ENCODE measurements at regions not wholly inside any gene's neighbourhood (a gene's known extent, or its start where the extent isn't known, plus 50 kb on each side); places are given as distances from the start of the nearest gene placed in this dataset.

- Histone ChIP-seq H4K12ac (ENCODE audit: low read depth, low read length) (no peak overlapping the region), H3K36me3 (ENCODE audit: control insufficient read depth in 1 of 2, insufficient read depth in 2 of 2, low read length in 2 of 2) (no peaks in the 10 kb centered on the region), H2BK12ac (ENCODE audit: low read length) (peak overlapping the region; percentile 59), H3K4me1 (ENCODE audit: control insufficient read depth in 1 of 2, insufficient read depth in 2 of 2, low read length in 2 of 2) (peaks cover 14 to 17% of the 10 kb centered on the region in 2 experiments), H3K9me3 (ENCODE audit: insufficient read depth, low read depth, low read length) (no peaks in the 10 kb centered on the region), H2AK5ac (ENCODE audit: low read length) (no peak overlapping the region), H3K18ac (ENCODE audit: low read length) (no peak overlapping the region), H4K91ac (ENCODE audit: low read depth, low read length) (no peak overlapping the region), H2BK120ac (ENCODE audit: insufficient read depth, low read length, poor library complexity) (no peak overlapping the region), H3K14ac (ENCODE audit: low read length) (no peak overlapping the region), H4K8ac (ENCODE audit: low read depth, low read length) (no peak overlapping the region), H3K27ac (ENCODE audit: low read depth, low read length) (no peak overlapping the region), H3K79me2 (ENCODE audit: control insufficient read depth, insufficient read depth, low read length, poor library complexity) (peaks cover 1% of the 10 kb centered on the region), H3K23ac (ENCODE audit: low read length) (no peak overlapping the region), H3K4me2 (ENCODE audit: low read length) (no peak overlapping the region), H3K27me3 (ENCODE audit: insufficient read depth, low read length) (no peaks in the 10 kb centered on the region), H2AFZ (ENCODE audit: insufficient read depth, low read length, poor library complexity) (no peak overlapping the region), H3K9ac (ENCODE audit: low read length) (no peak overlapping the region), H2BK5ac (ENCODE audit: low read depth, low read length, poor library complexity) (no peak overlapping the region), H3K4ac (ENCODE audit: low read depth, low read length) (no peak overlapping the region), H3K79me1 (ENCODE audit: low read length) (peaks cover 14% of the 10 kb centered on the region), H3K4me3 (ENCODE audit: low read depth, low read length) (no peak overlapping the region)
- no CpG with 5 or more reads among the region's 9 CpGs for WGBS (ENCODE audit: extremely low coverage, insufficient coverage, insufficient read length)
- DNase-seq: no peak
Observed at GRCh38 chr7:46218461-46219200, 297.6 kb upstream of the IGFBP3 start.

- WGBS (ENCODE audit: extremely low coverage, insufficient coverage, insufficient read length): no CpG with 5 or more reads among the region's 15 CpGs
- H3K4me3 ChIP-seq (ENCODE audit: low read depth, low read length): no peak overlapping the region
- H2AK5ac ChIP-seq (ENCODE audit: low read length): no peak overlapping the region
- H3K27ac ChIP-seq (ENCODE audit: low read depth, low read length): no peak overlapping the region
- no peak overlapping the region for H2AFZ ChIP-seq (ENCODE audit: insufficient read depth, low read length, poor library complexity)
- H4K91ac ChIP-seq (ENCODE audit: low read depth, low read length): peak overlapping the region; percentile 46
- H2BK120ac ChIP-seq (ENCODE audit: insufficient read depth, low read length, poor library complexity): no peak overlapping the region
- no peak overlapping the region for H3K4ac ChIP-seq (ENCODE audit: low read depth, low read length)
- no peak overlapping the region for H3K4me2 ChIP-seq (ENCODE audit: low read length)
- H3K4me1 ChIP-seq (ENCODE audit: control insufficient read depth in 1 of 2, insufficient read depth in 2 of 2, low read length in 2 of 2): peaks cover 14 to 17% of the 10 kb centered on the region in 2 experiments
- H3K36me3 ChIP-seq (ENCODE audit: control insufficient read depth in 1 of 2, insufficient read depth in 2 of 2, low read length in 2 of 2): no peaks in the 10 kb centered on the region
- peak overlapping the region; percentile 5 for H2BK5ac ChIP-seq (ENCODE audit: low read depth, low read length, poor library complexity)
- no peak overlapping the region for H4K12ac ChIP-seq (ENCODE audit: low read depth, low read length)
- peak overlapping the region; percentile 13 for H2BK12ac ChIP-seq (ENCODE audit: low read length)
- peaks cover 1% of the 10 kb centered on the region for H3K79me2 ChIP-seq (ENCODE audit: control insufficient read depth, insufficient read depth, low read length, poor library complexity)
- H3K27me3 ChIP-seq (ENCODE audit: insufficient read depth, low read length): no peaks in the 10 kb centered on the region
- no peaks in the 10 kb centered on the region for H3K9me3 ChIP-seq (ENCODE audit: insufficient read depth, low read depth, low read length)
- H3K79me1 ChIP-seq (ENCODE audit: low read length): peaks cover 15% of the 10 kb centered on the region
- H3K9ac ChIP-seq (ENCODE audit: low read length): no peak overlapping the region
- H3K23ac ChIP-seq (ENCODE audit: low read length): no peak overlapping the region
- DNase-seq: peak; percentile 34 to 48
- H3K18ac ChIP-seq (ENCODE audit: low read length): no peak overlapping the region
- no peak overlapping the region for H4K8ac ChIP-seq (ENCODE audit: low read depth, low read length)
- no peak overlapping the region for H3K14ac ChIP-seq (ENCODE audit: low read length)
Observed at GRCh38 chr7:46215987-46216567, 295.0 kb upstream of the IGFBP3 start.

GRCh38 chr7:46214526-46214925, 293.5 kb upstream of the IGFBP3 start:
- no peaks in the 10 kb centered on the region for H3K9me3 ChIP-seq (ENCODE audit: insufficient read depth, low read depth, low read length)
- H3K27me3 ChIP-seq (ENCODE audit: insufficient read depth, low read length): no peaks in the 10 kb centered on the region
- no peak overlapping the region for H3K9ac ChIP-seq (ENCODE audit: low read length)
- H2BK12ac ChIP-seq (ENCODE audit: low read length): peak overlapping the region; percentile 37
- H2BK120ac ChIP-seq (ENCODE audit: insufficient read depth, low read length, poor library complexity): peak overlapping the region; percentile 26
- peaks cover 1% of the 10 kb centered on the region for H3K79me2 ChIP-seq (ENCODE audit: control insufficient read depth, insufficient read depth, low read length, poor library complexity)
- H4K91ac ChIP-seq (ENCODE audit: low read depth, low read length): peak overlapping the region; percentile 79
- H3K27ac ChIP-seq (ENCODE audit: low read depth, low read length): no peak overlapping the region
- peaks cover 10 to 12% of the 10 kb centered on the region in 2 experiments for H3K4me1 ChIP-seq (ENCODE audit: control insufficient read depth in 1 of 2, insufficient read depth in 2 of 2, low read length in 2 of 2)
- no peak overlapping the region for H3K4ac ChIP-seq (ENCODE audit: low read depth, low read length)
- H2AK5ac ChIP-seq (ENCODE audit: low read length): peak overlapping the region; percentile 28
- no peak overlapping the region for H2AFZ ChIP-seq (ENCODE audit: insufficient read depth, low read length, poor library complexity)
- H4K12ac ChIP-seq (ENCODE audit: low read depth, low read length): no peak overlapping the region
- no peak overlapping the region for H3K4me3 ChIP-seq (ENCODE audit: low read depth, low read length)
- H3K23ac ChIP-seq (ENCODE audit: low read length): no peak overlapping the region
- peak overlapping the region; percentile 50 for H4K8ac ChIP-seq (ENCODE audit: low read depth, low read length)
- no CpG with 5 or more reads among the region's 1 CpG for WGBS (ENCODE audit: extremely low coverage, insufficient coverage, insufficient read length)
- H3K4me2 ChIP-seq (ENCODE audit: low read length): no peak overlapping the region
- no peaks in the 10 kb centered on the region for H3K36me3 ChIP-seq (ENCODE audit: control insufficient read depth in 1 of 2, insufficient read depth in 2 of 2, low read length in 2 of 2)
- no peak overlapping the region for H2BK5ac ChIP-seq (ENCODE audit: low read depth, low read length, poor library complexity)
- H3K18ac ChIP-seq (ENCODE audit: low read length): no peak overlapping the region
- no peak for DNase-seq
- peaks cover 6% of the 10 kb centered on the region for H3K79me1 ChIP-seq (ENCODE audit: low read length)
- peak overlapping the region; percentile 69 for H3K14ac ChIP-seq (ENCODE audit: low read length)

GRCh38 chr7:46213154-46213537, 292.1 kb upstream of the IGFBP3 start:
- Histone ChIP-seq H3K4me3 (ENCODE audit: low read depth, low read length) (no peak overlapping the region), H3K36me3 (ENCODE audit: control insufficient read depth in 1 of 2, insufficient read depth in 2 of 2, low read length in 2 of 2) (no peaks in the 10 kb centered on the region), H3K4me2 (ENCODE audit: low read length) (no peak overlapping the region), H3K23ac (ENCODE audit: low read length) (no peak overlapping the region), H4K91ac (ENCODE audit: low read depth, low read length) (peak overlapping the region; percentile 2), H3K4ac (ENCODE audit: low read depth, low read length) (no peak overlapping the region), H3K79me2 (ENCODE audit: control insufficient read depth, insufficient read depth, low read length, poor library complexity) (peaks cover 1% of the 10 kb centered on the region), H2AFZ (ENCODE audit: insufficient read depth, low read length, poor library complexity) (no peak overlapping the region), H3K79me1 (ENCODE audit: low read length) (peaks cover 4% of the 10 kb centered on the region), H3K9ac (ENCODE audit: low read length) (no peak overlapping the region), H4K12ac (ENCODE audit: low read depth, low read length) (no peak overlapping the region), H2AK5ac (ENCODE audit: low read length) (no peak overlapping the region), H3K9me3 (ENCODE audit: insufficient read depth, low read depth, low read length) (no peaks in the 10 kb centered on the region), H3K27ac (ENCODE audit: low read depth, low read length) (no peak overlapping the region), H4K8ac (ENCODE audit: low read depth, low read length) (no peak overlapping the region), H2BK5ac (ENCODE audit: low read depth, low read length, poor library complexity) (no peak overlapping the region), H2BK12ac (ENCODE audit: low read length) (peak overlapping the region; percentile 33), H3K4me1 (ENCODE audit: control insufficient read depth in 1 of 2, insufficient read depth in 2 of 2, low read length in 2 of 2) (peaks cover 6 to 7% of the 10 kb centered on the region in 2 experiments), H3K18ac (ENCODE audit: low read length) (no peak overlapping the region), H3K14ac (ENCODE audit: low read length) (no peak overlapping the region), H3K27me3 (ENCODE audit: insufficient read depth, low read length) (no peaks in the 10 kb centered on the region), H2BK120ac (ENCODE audit: insufficient read depth, low read length, poor library complexity) (no peak overlapping the region)
- WGBS (ENCODE audit: extremely low coverage, insufficient coverage, insufficient read length): no CpG with 5 or more reads among the region's 2 CpGs
- no peak for DNase-seq
